PC-9 (cell line): ENCODE measurements at regions not wholly inside any gene's neighbourhood (a gene's known extent, or its start where the extent isn't known, plus 50 kb on each side); places are given as distances from the start of the nearest gene placed in this dataset.

ENCODE experiments used
- EZH2 ChIP-seq: fragments of 200-600 bp; sonication (generic); IDR thresholded peaks from 2 replicates; pipeline ENCODE4 v1.8.0; 2017; ENCODE audit warnings: antibody characterized with exemption, low read depth
- TF ChIP-seq, protein P1 (sequence below): fragments of 200-600 bp; sonication (generic); conservative IDR thresholded peaks from 2 replicates; pipeline ENCODE4 v1.6.1; 2017; ENCODE audit warnings: mixed run types, antibody characterized with exemption, mild to moderate bottlenecking, moderate library complexity

GRCh38 chr11:130763087-130763980 is 152.9 kb downstream of the SNX19 start:
- no peak for TF ChIP-seq EZH2
- TF ChIP-seq, protein P1, sequence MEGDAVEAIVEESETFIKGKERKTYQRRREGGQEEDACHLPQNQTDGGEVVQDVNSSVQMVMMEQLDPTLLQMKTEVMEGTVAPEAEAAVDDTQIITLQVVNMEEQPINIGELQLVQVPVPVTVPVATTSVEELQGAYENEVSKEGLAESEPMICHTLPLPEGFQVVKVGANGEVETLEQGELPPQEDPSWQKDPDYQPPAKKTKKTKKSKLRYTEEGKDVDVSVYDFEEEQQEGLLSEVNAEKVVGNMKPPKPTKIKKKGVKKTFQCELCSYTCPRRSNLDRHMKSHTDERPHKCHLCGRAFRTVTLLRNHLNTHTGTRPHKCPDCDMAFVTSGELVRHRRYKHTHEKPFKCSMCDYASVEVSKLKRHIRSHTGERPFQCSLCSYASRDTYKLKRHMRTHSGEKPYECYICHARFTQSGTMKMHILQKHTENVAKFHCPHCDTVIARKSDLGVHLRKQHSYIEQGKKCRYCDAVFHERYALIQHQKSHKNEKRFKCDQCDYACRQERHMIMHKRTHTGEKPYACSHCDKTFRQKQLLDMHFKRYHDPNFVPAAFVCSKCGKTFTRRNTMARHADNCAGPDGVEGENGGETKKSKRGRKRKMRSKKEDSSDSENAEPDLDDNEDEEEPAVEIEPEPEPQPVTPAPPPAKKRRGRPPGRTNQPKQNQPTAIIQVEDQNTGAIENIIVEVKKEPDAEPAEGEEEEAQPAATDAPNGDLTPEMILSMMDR: no peak
